Esophagus (tissue), 2 donors: ENCODE measurements at regions not wholly inside any gene's neighbourhood (a gene's known extent, or its start where the extent isn't known, plus 50 kb on each side); places are given as distances from the start of the nearest gene placed in this dataset.
"Not testable (repeated sequence)": the region's sequence is repeated elsewhere in the genome, so short reads cannot be mapped to it uniquely, and the experiment has no call there.

Source experiments
- H3K27ac ChIP-seq, 2 donors: one replicate each; pipeline ENCODE4 v1.5.1; 2013; ENCODE audit warnings: low read depth in 2 of 2, mild to moderate bottlenecking in 2 of 2, inconsistent platforms in 1 of 2, low read length in 1 of 2, moderate library complexity in 1 of 2
- H3K27me3 ChIP-seq, 2 donors: one replicate each; pipeline ENCODE4 v1.6.1; 2013; ENCODE audit warnings: low read length in 2 of 2, control low read depth in 1 of 2, mild to moderate bottlenecking in 1 of 2; ENCODE audit not compliant: insufficient read depth in 2 of 2, control insufficient read depth in 1 of 2
- H3K36me3 ChIP-seq, 2 donors: one replicate each; pipeline ENCODE4 v1.6.1; 2013; ENCODE audit warnings: low read length in 1 of 2; ENCODE audit not compliant: control insufficient read depth in 2 of 2, insufficient read depth in 2 of 2
- H3K4me1 ChIP-seq, 2 donors: one replicate each; pipeline ENCODE4 v1.6.1; 2013; ENCODE audit warnings: low read length in 1 of 2; ENCODE audit not compliant: control insufficient read depth in 2 of 2, insufficient read depth in 2 of 2
- H3K4me3 ChIP-seq, 2 donors: one replicate each; pipeline ENCODE4 v1.5.1; 2013; ENCODE audit warnings: low read length in 2 of 2, mild to moderate bottlenecking in 2 of 2, low read depth in 1 of 2, moderate library complexity in 1 of 2
- H3K9me3 ChIP-seq, 2 donors: one replicate each; pipeline ENCODE4 v1.6.1; 2013; ENCODE audit warnings: mild to moderate bottlenecking in 2 of 2, low read depth in 1 of 2, low read length in 1 of 2, moderate library complexity in 1 of 2; ENCODE audit not compliant: control insufficient read depth in 2 of 2, insufficient read depth in 1 of 2
- WGBS, 2 donors: extraction: QIAGEN DNeasy Blood & Tissue Kit; methylation state at CpG; one replicate each; pipeline ENCODE4 v1.1.7; 2013; 5-methylcytosine and 5-hydroxymethylcytosine counted together
- donor health status: healthy with polysubstance abuse.
- donor health status: Bipolar disorder and iron deficiency.

DNA sequence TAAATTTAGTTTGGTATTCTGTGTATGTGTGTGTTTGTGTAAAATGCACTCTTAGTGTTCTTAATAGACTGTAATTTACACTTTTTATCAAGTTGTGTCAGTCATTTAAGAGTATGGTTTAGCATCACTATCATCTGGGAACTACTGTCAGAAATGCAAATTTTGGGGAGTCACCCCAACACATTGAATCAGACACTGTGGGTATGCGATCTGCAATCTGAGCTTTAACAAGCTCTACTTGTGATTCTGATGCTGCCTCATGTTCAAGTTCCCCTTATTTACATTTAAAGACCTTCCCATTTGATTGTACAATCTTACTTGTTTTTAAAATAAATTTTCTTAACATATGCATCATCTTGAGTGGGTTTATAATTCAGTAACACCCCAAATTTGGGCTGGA, 218.1 kb upstream of the FOXP2 start:
- Histone ChIP-seq H3K4me3 (no peak overlapping the region), H3K4me1 (no peaks in the 10 kb centered on the region), H3K27me3 (no peaks in the 10 kb centered on the region), H3K9me3 (no peaks in the 10 kb centered on the region), H3K36me3 (no peaks in the 10 kb centered on the region), H3K27ac (no peak overlapping the region)
- WGBS, 2 donors = 94 to 97% methylated on average over 1 of the region's 1 CpG

DNA sequence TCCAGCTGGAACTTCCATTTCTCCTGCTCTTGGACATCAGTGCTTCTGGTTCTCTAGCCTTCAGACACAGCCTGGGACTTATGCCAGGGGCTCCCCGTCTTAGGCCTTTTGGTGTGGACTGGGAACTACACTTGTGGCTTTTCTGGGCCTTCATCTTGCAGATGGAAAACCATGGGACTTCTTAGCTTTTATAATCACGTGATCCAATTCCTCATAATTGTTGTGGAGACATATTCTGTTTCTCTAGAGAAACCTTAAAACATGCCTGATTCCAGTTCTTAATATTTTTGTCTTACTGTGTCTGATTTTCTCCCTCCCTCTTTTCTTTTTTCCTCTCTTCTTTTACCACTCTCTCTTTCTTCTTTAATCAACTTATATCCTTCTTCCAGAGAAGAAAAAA, 224.2 kb upstream of the FOXP2 start:
- no peaks in the 10 kb centered on the region for H3K4me1 ChIP-seq
- no peak overlapping the region for H3K4me3 ChIP-seq
- no peaks in the 10 kb centered on the region for H3K36me3 ChIP-seq
- H3K27ac ChIP-seq = no peak overlapping the region
- WGBS, 2 donors = 62 to 77% methylated on average over 2 of the region's 2 CpGs
- H3K9me3 ChIP-seq = no peaks in the 10 kb centered on the region
- H3K27me3 ChIP-seq = no peaks in the 10 kb centered on the region

DNA sequence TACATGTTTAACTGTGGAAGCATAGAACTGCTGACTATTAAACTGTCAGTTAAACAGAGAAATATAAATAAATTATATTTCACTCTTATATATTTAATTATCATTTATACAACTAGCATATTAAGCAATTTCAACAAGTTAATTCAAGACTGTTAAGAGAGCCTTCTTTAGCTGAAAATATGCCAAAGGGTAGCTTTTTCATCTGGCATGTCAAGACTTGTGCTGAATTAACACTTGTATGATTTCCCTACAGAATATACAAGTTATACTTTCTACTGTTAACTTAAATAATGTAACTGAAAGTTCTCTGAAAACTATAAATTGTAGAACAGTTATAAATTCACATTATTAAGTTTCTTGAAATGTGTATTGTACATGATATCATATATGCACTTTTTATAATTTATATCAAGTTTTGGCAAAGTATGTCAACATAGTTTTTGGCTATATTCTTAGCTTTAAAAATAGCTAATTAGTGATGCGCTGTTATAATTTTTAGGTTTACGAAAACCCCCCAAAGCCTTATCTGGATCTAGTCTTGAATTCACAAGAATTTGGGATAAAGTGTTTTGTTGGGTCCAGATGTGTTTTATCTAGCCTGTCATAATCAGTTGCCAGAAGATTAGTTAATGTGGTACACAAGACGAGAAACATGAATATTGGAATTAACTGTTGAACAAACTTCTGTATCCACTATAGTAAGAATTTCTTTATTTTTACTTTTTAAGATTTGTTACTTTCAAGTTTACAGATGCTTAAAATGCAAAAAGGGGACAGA, 231.1 kb upstream of the FOXP2 start:
- Histone ChIP-seq H3K4me3 (no peak overlapping the region), H3K36me3 (no peaks in the 10 kb centered on the region), H3K27me3 (no peaks in the 10 kb centered on the region), H3K27ac (no peak overlapping the region), H3K4me1 (no peaks in the 10 kb centered on the region), H3K9me3 (no peaks in the 10 kb centered on the region)
- 55 to 67% methylated on average over 3 of the region's 3 CpGs for WGBS, 2 donors

DNA sequence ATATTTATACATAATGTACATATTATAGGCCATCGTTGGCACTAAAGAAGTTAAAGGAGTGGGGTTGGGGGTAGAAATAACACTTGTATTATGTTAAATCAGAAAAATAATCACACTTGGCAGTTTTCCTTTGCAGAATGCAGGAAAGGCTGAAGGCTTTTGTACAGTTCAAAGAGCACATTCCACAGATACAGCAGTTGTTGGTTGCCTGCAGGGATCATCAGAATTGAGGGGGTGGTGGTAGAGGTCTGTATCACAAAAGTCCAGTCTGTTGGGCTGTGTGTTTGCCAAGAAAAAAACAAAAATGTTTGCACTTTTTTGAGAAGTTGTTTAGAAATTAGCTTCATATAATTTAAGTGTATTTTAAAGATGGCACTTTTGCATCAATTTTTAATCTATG, 231.8 kb upstream of the FOXP2 start:
- H3K36me3 ChIP-seq = no peaks in the 10 kb centered on the region
- H3K4me1 ChIP-seq = no peaks in the 10 kb centered on the region
- H3K4me3 ChIP-seq = no peak overlapping the region
- H3K27ac ChIP-seq = no peak overlapping the region
- no peaks in the 10 kb centered on the region for H3K27me3 ChIP-seq
- WGBS, 2 donors = 27 to 48% methylated on average over 1 of the region's 1 CpG
- no peaks in the 10 kb centered on the region for H3K9me3 ChIP-seq

DNA sequence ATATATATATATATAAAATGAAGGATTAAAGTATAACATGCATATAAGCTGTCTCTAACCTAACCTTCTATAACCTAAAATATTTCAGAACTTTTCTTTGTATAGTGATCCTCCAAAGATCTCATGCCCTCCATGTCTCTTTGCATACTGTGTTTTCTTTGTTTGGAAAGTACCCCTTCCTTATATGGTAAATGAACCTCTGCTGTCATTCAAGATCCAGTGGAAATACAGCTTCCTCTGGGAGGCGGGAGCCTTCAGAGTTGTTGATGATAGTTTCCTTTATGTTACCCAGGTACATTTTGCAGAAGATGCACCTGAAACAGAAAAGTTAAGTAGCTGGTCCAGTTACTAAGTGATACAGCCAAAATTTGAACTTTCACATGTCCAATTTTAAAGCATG, 233.3 kb upstream of the FOXP2 start:
- H3K27me3 ChIP-seq = no peaks in the 10 kb centered on the region
- H3K4me1 ChIP-seq = no peaks in the 10 kb centered on the region
- no peaks in the 10 kb centered on the region for H3K9me3 ChIP-seq
- WGBS, 2 donors = 95 to 97% methylated on average over 1 of the region's 1 CpG
- no peak overlapping the region for H3K27ac ChIP-seq
- no peak overlapping the region for H3K4me3 ChIP-seq
- H3K36me3 ChIP-seq = no peaks in the 10 kb centered on the region

DNA sequence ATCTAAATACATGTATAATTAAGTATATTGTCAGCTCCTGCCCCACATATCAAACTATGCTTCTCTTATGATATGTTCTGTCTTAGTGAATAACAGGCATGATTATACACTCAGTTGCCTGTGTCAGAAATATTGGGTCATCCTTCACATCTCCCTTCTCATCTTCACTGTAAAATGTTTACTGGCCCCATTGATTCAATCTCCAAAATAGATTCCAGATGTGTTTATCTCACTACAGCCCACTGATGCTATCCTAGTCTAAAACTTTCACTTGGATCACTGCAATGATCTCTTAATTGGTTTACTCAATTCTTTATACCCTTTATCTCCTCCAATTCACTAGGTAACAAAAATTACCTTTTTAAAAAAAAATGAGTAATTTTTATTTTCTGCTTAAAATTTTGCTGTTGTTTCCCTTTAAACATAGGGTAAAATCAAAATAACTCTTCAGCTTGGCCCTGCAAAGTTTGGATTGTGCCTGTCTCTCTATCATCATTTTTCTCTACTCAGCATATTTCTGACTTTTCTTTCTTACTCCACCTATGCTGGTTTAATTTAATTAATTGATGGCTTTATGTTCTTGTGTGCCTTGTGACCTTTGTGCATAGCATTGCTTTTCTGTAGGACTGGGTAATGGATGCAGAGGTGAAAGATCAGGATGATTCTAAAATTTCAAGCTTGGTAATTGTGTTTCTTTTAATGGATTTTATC, 233.9 kb upstream of the FOXP2 start:
- H3K4me3 ChIP-seq = no peak overlapping the region
- no peaks in the 10 kb centered on the region for H3K27me3 ChIP-seq

DNA sequence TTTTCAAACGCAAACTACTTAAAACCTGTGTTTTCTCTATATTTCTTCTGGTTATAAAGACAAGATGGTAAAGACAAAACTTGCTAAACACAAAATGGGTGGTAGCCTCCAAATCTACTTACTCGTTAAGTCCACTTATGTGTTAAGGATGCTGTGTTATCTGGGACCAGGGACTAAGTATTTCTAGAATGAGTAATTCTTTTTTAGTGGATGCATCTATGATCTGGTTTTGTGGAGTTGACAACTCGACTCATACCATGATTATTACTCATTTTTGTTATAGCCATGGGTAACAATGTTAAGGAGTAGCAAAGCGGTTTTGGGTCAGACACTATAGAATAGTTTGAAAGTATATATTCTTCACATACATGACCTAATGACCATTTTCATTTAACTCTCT, 239.5 kb upstream of the FOXP2 start:
- H3K4me3 ChIP-seq = no peak overlapping the region
- H3K4me1 ChIP-seq = no peaks in the 10 kb centered on the region
- no peaks in the 10 kb centered on the region for H3K27me3 ChIP-seq
- no peaks in the 10 kb centered on the region for H3K36me3 ChIP-seq
- WGBS, 2 donors = 82 to 85% methylated on average over 4 of the region's 4 CpGs
- H3K9me3 ChIP-seq = no peaks in the 10 kb centered on the region
- H3K27ac ChIP-seq = no peak overlapping the region

More for the DNA sequence above, 233.9 kb upstream of the FOXP2 start:
- no peaks in the 10 kb centered on the region for H3K4me1 ChIP-seq
- H3K27ac ChIP-seq = no peak overlapping the region
- no peaks in the 10 kb centered on the region for H3K36me3 ChIP-seq
- no peaks in the 10 kb centered on the region for H3K9me3 ChIP-seq

DNA sequence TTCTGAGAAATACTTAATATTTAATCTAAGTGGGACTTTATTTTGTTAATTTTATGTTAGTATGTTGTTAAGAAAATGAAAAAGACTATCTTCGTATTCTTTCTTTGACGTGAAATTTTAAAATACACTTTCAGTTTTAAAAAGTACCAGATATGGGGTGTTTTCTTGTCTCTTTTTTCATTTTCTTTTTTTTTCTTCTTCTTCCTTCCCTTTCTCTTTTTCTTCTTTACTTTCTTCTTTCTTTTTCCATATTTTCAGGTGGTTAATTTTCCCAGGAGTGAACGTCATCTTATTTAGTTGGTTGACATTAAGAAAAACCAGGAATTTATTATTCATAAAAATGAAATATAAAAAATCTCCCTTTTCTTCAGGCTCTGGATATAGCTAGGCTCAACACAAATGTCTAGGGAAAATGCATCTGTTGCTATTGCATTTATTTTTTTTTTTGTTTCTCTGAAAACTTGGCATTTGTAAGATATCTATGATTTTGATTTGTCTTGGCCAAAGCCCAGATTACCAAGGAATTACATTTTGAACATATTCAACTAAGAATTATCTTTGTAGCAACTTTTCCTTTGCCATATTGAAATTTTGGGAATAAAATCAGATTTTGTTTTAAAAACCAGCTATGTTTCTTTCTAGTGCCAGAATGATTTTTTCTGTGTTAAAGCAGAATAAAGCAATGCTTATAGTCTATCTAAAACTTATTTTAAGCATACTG, 241.3 kb upstream of the FOXP2 start:
- no peak overlapping the region for H3K4me3 ChIP-seq
- no peaks in the 10 kb centered on the region for H3K27me3 ChIP-seq
- WGBS, 2 donors = 87 to 92% methylated on average over 3 of the region's 3 CpGs
- no peaks in the 10 kb centered on the region for H3K9me3 ChIP-seq
- H3K4me1 ChIP-seq = no peaks in the 10 kb centered on the region
- H3K27ac ChIP-seq = no peak overlapping the region
- no peaks in the 10 kb centered on the region for H3K36me3 ChIP-seq

DNA sequence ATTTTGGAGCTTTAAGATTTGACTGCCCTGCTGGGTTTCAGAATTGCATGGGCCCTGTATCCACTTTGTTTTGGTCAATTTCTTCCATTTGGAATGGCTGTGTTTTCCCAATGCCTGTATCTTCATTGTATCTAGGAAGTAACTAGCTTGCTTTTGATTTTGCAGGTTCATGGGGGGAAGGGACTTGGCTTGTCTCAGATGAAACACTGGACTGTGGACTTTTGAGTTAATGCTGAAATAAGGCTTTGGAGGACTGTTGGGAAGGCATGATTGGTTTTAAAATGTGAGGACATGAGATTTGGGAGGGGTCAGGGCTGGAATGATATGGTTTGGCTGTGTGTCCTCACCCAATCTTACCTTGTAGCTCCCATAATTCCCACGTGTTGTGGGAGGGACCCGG, 245.2 kb upstream of the FOXP2 start:
- H3K4me1 ChIP-seq, H3K9me3 ChIP-seq, H3K27ac ChIP-seq, H3K27me3 ChIP-seq, H3K4me3 ChIP-seq, H3K36me3 ChIP-seq: not testable (repeated sequence)
- 84 to 90% methylated on average over 2 of the region's 2 CpGs for WGBS, 2 donors
